ENCODE measurements at regions not wholly inside any gene's neighbourhood (a gene's known extent, or its start where the extent isn't known, plus 50 kb on each side); places are given as distances from the start of the nearest gene placed in this dataset.

DNA sequence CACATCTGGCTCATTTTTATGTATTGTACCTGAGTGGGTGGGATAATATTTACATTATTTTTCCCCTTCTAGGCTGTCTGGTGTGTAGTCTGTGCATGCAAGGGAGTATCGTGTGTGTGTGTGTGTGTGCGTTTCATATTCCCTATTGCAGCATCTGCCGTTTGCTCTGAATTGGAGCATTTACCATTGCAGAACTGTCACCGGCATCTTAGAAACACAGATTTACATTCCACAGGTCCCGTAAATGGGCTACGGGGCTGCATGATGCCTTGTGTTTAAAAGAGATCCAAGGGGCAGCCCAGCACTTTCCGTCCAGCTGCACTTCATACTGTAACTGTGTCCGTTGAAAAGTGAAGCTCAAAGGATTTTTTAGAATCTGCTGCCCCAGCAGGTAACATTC is 167.1 kb upstream of the KIAA1217 start:
- TF ChIP-seq, protein P1, sequence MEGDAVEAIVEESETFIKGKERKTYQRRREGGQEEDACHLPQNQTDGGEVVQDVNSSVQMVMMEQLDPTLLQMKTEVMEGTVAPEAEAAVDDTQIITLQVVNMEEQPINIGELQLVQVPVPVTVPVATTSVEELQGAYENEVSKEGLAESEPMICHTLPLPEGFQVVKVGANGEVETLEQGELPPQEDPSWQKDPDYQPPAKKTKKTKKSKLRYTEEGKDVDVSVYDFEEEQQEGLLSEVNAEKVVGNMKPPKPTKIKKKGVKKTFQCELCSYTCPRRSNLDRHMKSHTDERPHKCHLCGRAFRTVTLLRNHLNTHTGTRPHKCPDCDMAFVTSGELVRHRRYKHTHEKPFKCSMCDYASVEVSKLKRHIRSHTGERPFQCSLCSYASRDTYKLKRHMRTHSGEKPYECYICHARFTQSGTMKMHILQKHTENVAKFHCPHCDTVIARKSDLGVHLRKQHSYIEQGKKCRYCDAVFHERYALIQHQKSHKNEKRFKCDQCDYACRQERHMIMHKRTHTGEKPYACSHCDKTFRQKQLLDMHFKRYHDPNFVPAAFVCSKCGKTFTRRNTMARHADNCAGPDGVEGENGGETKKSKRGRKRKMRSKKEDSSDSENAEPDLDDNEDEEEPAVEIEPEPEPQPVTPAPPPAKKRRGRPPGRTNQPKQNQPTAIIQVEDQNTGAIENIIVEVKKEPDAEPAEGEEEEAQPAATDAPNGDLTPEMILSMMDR (IDR thresholded peaks at IDR 0.05) = no peak
- TF ChIP-seq POLR2A (IDR thresholded peaks at IDR 0.05) (no peak), EP300 (IDR thresholded peaks at IDR 0.05) (no peak)

All from tibial nerve (tissue), 4 donors.